Neuronal stem cell (in vitro differentiated cells): ENCODE measurements at regions not wholly inside any gene's neighbourhood (a gene's known extent, or its start where the extent isn't known, plus 50 kb on each side); places are given as distances from the start of the nearest gene placed in this dataset.

ENCODE experiments used
- DNase-seq: peaks from one replicate; pipeline ENCODE4 v3.0.0-alpha.2; 2013; ENCODE audit warnings: low spot score
- H2AFZ ChIP-seq: one replicate; pipeline ENCODE4 v1.6.1; 2013; ENCODE audit warnings: mild to moderate bottlenecking, low read length, inconsistent platforms
- H2AK5ac ChIP-seq: 2 replicates; pipeline ENCODE4 v1.6.1; 2013; ENCODE audit warnings: low read depth, mild to moderate bottlenecking, inconsistent platforms, low read length, moderate library complexity, mixed read lengths
- H2BK120ac ChIP-seq: 2 replicates; pipeline ENCODE4 v1.6.1; 2013; ENCODE audit warnings: low read depth, mild to moderate bottlenecking, inconsistent platforms, low read length, moderate library complexity, mixed read lengths
- H2BK12ac ChIP-seq: one replicate; pipeline ENCODE4 v1.6.1; 2013; ENCODE audit warnings: low read length, inconsistent platforms
- H2BK15ac ChIP-seq: 2 replicates; pipeline ENCODE4 v1.6.1; 2013; ENCODE audit warnings: mild to moderate bottlenecking, low read length, inconsistent platforms, mixed read lengths
- H2BK5ac ChIP-seq: one replicate; pipeline ENCODE4 v1.6.1; 2013; ENCODE audit warnings: inconsistent platforms, mild to moderate bottlenecking, low read length, moderate library complexity
- H3K14ac ChIP-seq: one replicate; pipeline ENCODE4 v1.6.1; 2013; ENCODE audit warnings: low read length, inconsistent platforms
- H3K18ac ChIP-seq: 2 replicates; pipeline ENCODE4 v1.6.1; 2013; ENCODE audit warnings: low read length, inconsistent platforms
- H3K23ac ChIP-seq: 2 replicates; pipeline ENCODE4 v1.6.1; 2013; ENCODE audit warnings: low read depth, mild to moderate bottlenecking, mixed read lengths, low read length, inconsistent platforms; ENCODE audit not compliant: poor library complexity
- H3K27ac ChIP-seq: replicated peaks from 3 replicates; pipeline ENCODE4 v1.5.1; 2013; ENCODE audit warnings: low read length, inconsistent platforms
- H3K27me3 ChIP-seq, 3 experiments: 2 replicates each; pipeline ENCODE4 v1.6.1; 2013; ENCODE audit warnings: low read length in 3 of 3, mild to moderate bottlenecking in 2 of 3, inconsistent platforms in 1 of 3, low read depth in 1 of 3, mixed read lengths in 1 of 3, moderate library complexity in 1 of 3; ENCODE audit not compliant: control insufficient read depth in 3 of 3, insufficient read depth in 3 of 3
- H3K36me3 ChIP-seq, 2 donors: replicated peaks in 1 of 2; 2 replicates each; pipeline ENCODE4 v1.6.1; 2013; ENCODE audit warnings: low read length in 2 of 2; ENCODE audit not compliant: control insufficient read depth in 2 of 2, insufficient read depth in 2 of 2
- H3K4ac ChIP-seq: 2 replicates; pipeline ENCODE4 v1.6.1; 2013; ENCODE audit warnings: inconsistent platforms, mild to moderate bottlenecking, low read length, moderate library complexity
- H3K4me1 ChIP-seq, 2 donors: 1 replicate in 1 of 2; 2 replicates in 1 of 2; pipeline ENCODE4 v1.6.1; 2013; ENCODE audit warnings: low read length in 2 of 2, low read depth in 1 of 2; ENCODE audit not compliant: control insufficient read depth in 2 of 2, insufficient read depth in 1 of 2
- H3K4me2 ChIP-seq: one replicate; pipeline ENCODE4 v1.6.1; 2013; ENCODE audit warnings: mild to moderate bottlenecking, low read length, inconsistent platforms; ENCODE audit not compliant: insufficient read depth, poor library complexity, severe bottlenecking
- H3K4me3 ChIP-seq, 2 donors: 2 replicates each; pipeline ENCODE4 v1.5.1; 2013; ENCODE audit warnings: low read length in 2 of 2, mild to moderate bottlenecking in 2 of 2, inconsistent platforms in 1 of 2, moderate library complexity in 1 of 2
- H3K79me1 ChIP-seq: one replicate; pipeline ENCODE4 v1.6.1; 2013; ENCODE audit warnings: low read depth, mild to moderate bottlenecking, inconsistent platforms, low read length, moderate library complexity
- H3K9ac ChIP-seq: one replicate; pipeline ENCODE4 v1.6.1; 2013; ENCODE audit warnings: mild to moderate bottlenecking, low read depth, low read length, inconsistent platforms; ENCODE audit not compliant: poor library complexity
- H3K9me3 ChIP-seq, 2 donors: replicated peaks in 1 of 2; 2 replicates each; pipeline versions ENCODE3 to v1.6.1; 2013; ENCODE audit warnings: low read length in 2 of 2, mild to moderate bottlenecking in 2 of 2, inconsistent platforms in 1 of 2, low read depth in 1 of 2, mixed read lengths in 1 of 2, moderate library complexity in 1 of 2; ENCODE audit not compliant: control insufficient read depth in 2 of 2, insufficient read depth in 1 of 2
- H4K8ac ChIP-seq: one replicate; pipeline ENCODE4 v1.6.1; 2013; ENCODE audit warnings: low read depth, mild to moderate bottlenecking, inconsistent platforms, low read length, moderate library complexity
- H4K91ac ChIP-seq: one replicate; pipeline ENCODE4 v1.6.1; 2013; ENCODE audit warnings: low read length, low read depth, mild to moderate bottlenecking, inconsistent platforms; ENCODE audit not compliant: poor library complexity
- WGBS, 2 donors: extraction: QIAGEN DNeasy Blood & Tissue Kit; methylation state at CpG; one replicate each; pipeline ENCODE4 v1.1.7; 2013; ENCODE audit warnings: missing lambda C conversion rate in 2 of 2, mixed read lengths in 1 of 2; ENCODE audit not compliant: insufficient read length in 2 of 2, insufficient replicate concordance in 1 of 2; ENCODE audit errors: extremely low coverage in 2 of 2; 5-methylcytosine and 5-hydroxymethylcytosine counted together

DNA sequence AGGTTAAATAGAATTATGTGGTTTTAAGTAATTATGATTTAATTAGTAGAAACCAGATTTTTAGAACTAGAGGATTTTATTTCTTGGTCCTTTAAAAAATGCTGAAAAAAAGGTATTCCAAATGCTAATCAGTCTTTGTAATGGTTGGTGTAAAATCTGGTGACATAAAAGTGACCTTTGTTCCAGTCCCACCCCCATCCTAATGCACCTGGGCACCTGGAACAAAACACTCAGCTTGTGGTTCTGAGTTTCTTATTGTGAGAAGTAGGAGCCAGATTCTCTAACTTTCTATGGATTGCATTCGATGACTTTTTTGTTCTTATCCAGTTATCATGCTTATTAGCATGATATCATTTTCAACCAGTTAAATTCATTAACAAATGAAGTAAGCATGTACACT is 115.1 kb upstream of the CTNND2 start:
- Histone ChIP-seq H3K4me3 (no peak overlapping the region), H3K4me2 (no peak overlapping the region), H3K23ac (no peak overlapping the region), H3K9ac (no peak overlapping the region), H2AFZ (no peak overlapping the region), H3K27ac (no peak overlapping the region), H3K18ac (no peak overlapping the region), H2BK120ac (no peak overlapping the region), H4K91ac (no peak overlapping the region), H2BK15ac (no peak overlapping the region), H3K9me3 (peaks cover 0 to 2% of the 10 kb centered on the region in 2 donors), H2BK12ac (no peak overlapping the region), H2BK5ac (no peak overlapping the region), H3K4me1 (no peaks in the 10 kb centered on the region), H2AK5ac (no peak overlapping the region), H3K36me3 (no peaks in the 10 kb centered on the region), H3K14ac (no peak overlapping the region), H3K27me3 (peaks cover 0 to 3% (median 0%) of the 10 kb centered on the region in 3 experiments), H3K79me1 (no peaks in the 10 kb centered on the region), H3K4ac (no peak overlapping the region), H4K8ac (no peak overlapping the region)
- no CpG with 5 or more reads among the region's 1 CpG for WGBS, 2 donors
- no peak for DNase-seq

DNA sequence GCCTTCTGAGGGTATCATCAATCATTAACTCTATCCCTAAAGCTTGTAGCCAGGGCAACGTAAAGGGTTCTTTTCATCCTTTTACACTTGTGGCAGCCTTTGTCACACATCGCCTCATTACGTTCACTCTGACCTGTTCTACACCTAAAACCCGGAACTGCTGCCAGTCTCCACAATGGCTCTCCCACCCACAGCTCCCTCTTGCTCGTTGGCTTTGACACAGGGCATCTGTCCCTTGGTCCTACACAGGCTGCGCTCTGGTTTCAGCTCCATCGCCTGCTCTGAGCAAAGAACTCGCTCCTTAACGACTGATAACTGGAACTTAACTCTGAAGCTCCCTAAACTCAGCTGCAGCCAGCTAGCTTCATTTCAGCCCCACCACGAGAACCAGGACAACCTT is 112.8 kb upstream of the CTNND2 start:
- H3K4me3 ChIP-seq: no peak overlapping the region
- H4K8ac ChIP-seq: no peak overlapping the region
- peaks cover 0 to 2% of the 10 kb centered on the region in 2 donors for H3K9me3 ChIP-seq
- H3K18ac ChIP-seq: no peak overlapping the region
- H2AK5ac ChIP-seq: no peak overlapping the region
- WGBS, 2 donors: no CpG with 5 or more reads among the region's 10 CpGs
- H3K9ac ChIP-seq: no peak overlapping the region
- H3K4ac ChIP-seq: no peak overlapping the region
- no peak overlapping the region for H3K4me2 ChIP-seq
- no peak overlapping the region for H2BK5ac ChIP-seq
- no peak overlapping the region for H2BK120ac ChIP-seq
- H3K79me1 ChIP-seq: no peaks in the 10 kb centered on the region
- H3K36me3 ChIP-seq: no peaks in the 10 kb centered on the region
- no peak overlapping the region for H2BK15ac ChIP-seq
- H3K14ac ChIP-seq: no peak overlapping the region
- peaks cover 0 to 3% (median 0%) of the 10 kb centered on the region in 3 experiments for H3K27me3 ChIP-seq
- DNase-seq: no peak
- H3K27ac ChIP-seq: no peak overlapping the region
- no peak overlapping the region for H3K23ac ChIP-seq
- no peak overlapping the region for H2BK12ac ChIP-seq
- H2AFZ ChIP-seq: no peak overlapping the region
- no peaks in the 10 kb centered on the region for H3K4me1 ChIP-seq
- no peak overlapping the region for H4K91ac ChIP-seq

DNA sequence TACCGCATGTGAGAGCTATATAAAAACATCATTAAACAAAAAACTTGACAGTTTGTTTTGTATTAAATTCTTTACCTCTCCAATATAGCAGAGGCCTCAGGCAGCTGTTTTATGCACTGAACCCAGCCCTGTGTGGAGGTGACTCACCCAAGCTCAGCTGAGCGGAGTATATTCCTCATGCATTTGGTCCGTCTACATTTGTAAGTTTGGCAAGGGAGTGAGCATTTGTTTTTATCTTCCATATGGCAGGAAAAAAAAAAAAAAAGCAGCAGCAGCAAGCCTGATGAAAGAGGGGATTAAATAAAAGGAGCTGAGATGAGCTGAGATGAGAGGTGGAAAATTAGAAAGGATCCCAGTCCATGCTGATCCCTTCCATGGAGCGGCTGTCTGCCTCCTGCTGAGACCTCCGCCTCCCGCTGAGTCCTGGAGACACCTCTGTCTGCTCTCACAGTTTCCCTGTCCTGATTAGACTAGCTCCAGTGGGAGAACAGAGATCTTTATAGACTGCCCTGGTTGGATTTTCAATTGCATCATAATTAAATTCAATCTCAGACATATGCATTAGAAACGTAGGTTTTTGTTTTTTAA is 112.0 kb upstream of the CTNND2 start:
- H3K18ac ChIP-seq: no peak overlapping the region
- H3K4me1 ChIP-seq: no peaks in the 10 kb centered on the region
- no peak overlapping the region for H3K4me3 ChIP-seq
- DNase-seq: no peak
- no peak overlapping the region for H3K4ac ChIP-seq
- no peak overlapping the region for H3K23ac ChIP-seq
- H2AFZ ChIP-seq: no peak overlapping the region
- H3K14ac ChIP-seq: no peak overlapping the region
- H2BK15ac ChIP-seq: no peak overlapping the region
- H2BK5ac ChIP-seq: no peak overlapping the region
- no peak overlapping the region for H3K27ac ChIP-seq
- H3K4me2 ChIP-seq: no peak overlapping the region
- no peak overlapping the region for H4K91ac ChIP-seq
- no peak overlapping the region for H2BK12ac ChIP-seq
- H2AK5ac ChIP-seq: no peak overlapping the region
- H3K9me3 ChIP-seq: peaks cover 0 to 1% of the 10 kb centered on the region in 2 donors
- H3K27me3 ChIP-seq: peaks cover 0 to 3% (median 0%) of the 10 kb centered on the region in 3 experiments
- WGBS, 2 donors: no CpG with 5 or more reads among the region's 7 CpGs
- H3K36me3 ChIP-seq: no peaks in the 10 kb centered on the region
- no peak overlapping the region for H4K8ac ChIP-seq
- H2BK120ac ChIP-seq: no peak overlapping the region
- no peaks in the 10 kb centered on the region for H3K79me1 ChIP-seq
- no peak overlapping the region for H3K9ac ChIP-seq

DNA sequence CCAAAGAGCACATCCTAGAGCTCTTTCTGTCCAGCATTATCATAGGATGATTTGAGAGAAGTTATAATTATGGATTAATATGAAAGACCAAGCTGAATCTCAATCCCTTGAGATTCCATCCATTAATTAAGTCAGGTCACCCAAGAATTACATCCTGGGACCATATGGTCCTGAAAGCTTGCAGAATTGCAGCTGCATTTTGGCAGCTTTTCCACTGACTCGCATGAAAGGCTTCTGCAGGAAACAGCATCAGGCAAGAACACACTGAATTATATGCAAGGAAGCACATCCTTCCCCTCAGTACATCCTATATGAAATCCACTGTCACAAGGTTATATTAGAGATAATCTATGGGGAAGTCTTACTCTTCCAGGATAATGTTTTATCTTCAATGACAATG is 109.1 kb upstream of the CTNND2 start:
- H3K9me3 ChIP-seq: no peaks in the 10 kb centered on the region
- H3K27ac ChIP-seq: no peak overlapping the region
- no peak overlapping the region for H3K4me2 ChIP-seq
- H2BK5ac ChIP-seq: no peak overlapping the region
- no peak overlapping the region for H4K8ac ChIP-seq
- H3K27me3 ChIP-seq: peaks cover 0 to 3% (median 0%) of the 10 kb centered on the region in 3 experiments
- H2AK5ac ChIP-seq: no peak overlapping the region
- no peak overlapping the region for H2BK120ac ChIP-seq
- H3K14ac ChIP-seq: no peak overlapping the region
- H3K36me3 ChIP-seq: no peaks in the 10 kb centered on the region
- H4K91ac ChIP-seq: no peak overlapping the region
- no peak overlapping the region for H3K23ac ChIP-seq
- H3K18ac ChIP-seq: no peak overlapping the region
- no peak overlapping the region for H2BK12ac ChIP-seq
- H3K9ac ChIP-seq: no peak overlapping the region
- no peaks in the 10 kb centered on the region for H3K79me1 ChIP-seq
- DNase-seq: no peak
- H3K4ac ChIP-seq: no peak overlapping the region
- H3K4me1 ChIP-seq: no peaks in the 10 kb centered on the region
- no peak overlapping the region for H2AFZ ChIP-seq
- H3K4me3 ChIP-seq: no peak overlapping the region
- no peak overlapping the region for H2BK15ac ChIP-seq
- no CpG with 5 or more reads among the region's 1 CpG for WGBS, 2 donors
